NCI-H524 treated with DMSO at 0.1 percent for 48 hours (cell line): ENCODE measurements at regions not wholly inside any gene's neighbourhood (a gene's known extent, or its start where the extent isn't known, plus 50 kb on each side); places are given as distances from the start of the nearest gene placed in this dataset.

Experiments used
- DNase-seq: peaks from one replicate; lab custom pipeline; 2025; lab: John Stamatoyannopoulos, UW

DNA sequence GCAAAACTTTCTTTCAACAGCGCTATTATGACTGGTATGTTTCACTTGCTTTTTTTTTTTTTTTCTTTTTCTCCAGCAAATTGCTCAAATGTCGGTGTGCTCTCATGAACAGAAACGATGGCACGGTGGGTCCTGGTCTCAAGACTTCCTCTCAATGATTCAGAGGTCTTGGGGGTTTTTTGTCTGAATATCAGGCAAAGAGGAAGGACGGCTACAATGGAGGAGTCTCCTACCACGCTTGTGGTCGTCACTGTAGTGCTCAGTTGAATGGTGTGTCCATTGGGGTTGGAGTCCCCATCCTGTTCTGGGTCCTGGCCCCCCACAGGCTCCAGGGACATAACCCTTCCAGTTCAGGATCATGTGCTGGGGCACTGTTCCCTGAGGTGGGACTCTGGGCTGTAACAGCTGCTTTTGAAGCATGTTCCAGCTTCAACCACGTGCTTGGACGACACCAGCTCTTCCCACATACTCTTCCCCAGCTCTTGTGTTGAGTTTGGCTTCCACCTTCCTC is 266.7 kb upstream of the KLF6 start:
- no peak for DNase-seq

GRCh38 chr10:4051011-4051640 is 266.1 kb upstream of the KLF6 start:
- no peak for DNase-seq

- DNase-seq, result no peak
Observed at GRCh38 chr10:4050061-4050460, 265.1 kb upstream of the KLF6 start.

GRCh38 chr10:4049348-4049747 is 264.3 kb upstream of the KLF6 start:
- DNase-seq, result no peak

- no peak for DNase-seq
Observed at GRCh38 chr10:4048236-4048864, 263.3 kb upstream of the KLF6 start.

DNA sequence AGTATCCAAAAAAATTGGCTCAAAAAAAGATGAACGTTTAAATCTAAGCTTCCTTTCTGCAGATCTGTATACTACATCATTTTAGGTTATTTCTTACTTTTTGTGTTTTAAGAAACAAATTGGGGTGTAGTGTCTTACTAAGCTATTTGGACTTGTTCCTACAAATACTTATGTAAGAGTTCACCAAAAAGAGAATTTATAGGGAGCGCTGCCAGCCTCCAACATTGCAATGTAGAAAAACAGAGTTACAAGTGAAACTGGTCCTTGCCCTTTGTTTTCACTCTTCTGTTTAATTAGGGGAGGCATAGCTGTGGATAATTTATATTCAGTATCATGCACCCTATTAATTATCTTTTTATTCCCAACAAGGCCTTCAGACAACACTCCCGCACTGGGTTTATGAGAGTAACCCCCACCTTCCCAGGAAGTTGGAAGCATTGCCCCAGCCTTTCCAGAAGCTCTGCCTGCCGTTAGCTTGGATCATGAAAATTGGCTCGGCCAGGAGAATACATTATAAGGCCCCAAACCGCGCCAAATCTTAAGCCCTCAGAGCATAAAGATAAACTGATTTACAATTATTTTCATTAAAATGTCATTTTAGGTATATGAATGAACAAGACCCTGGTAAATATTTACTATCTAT is 261.8 kb upstream of the KLF6 start:
- no peak for DNase-seq

- DNase-seq, result no peak
Observed at GRCh38 chr10:4046030-4046429, 261.0 kb upstream of the KLF6 start.

- no peak for DNase-seq
Observed at GRCh38 chr10:4043897-4044665, 259.1 kb upstream of the KLF6 start.

- DNase-seq, result no peak
Observed at GRCh38 chr10:4041635-4042034, 256.6 kb upstream of the KLF6 start.

DNA sequence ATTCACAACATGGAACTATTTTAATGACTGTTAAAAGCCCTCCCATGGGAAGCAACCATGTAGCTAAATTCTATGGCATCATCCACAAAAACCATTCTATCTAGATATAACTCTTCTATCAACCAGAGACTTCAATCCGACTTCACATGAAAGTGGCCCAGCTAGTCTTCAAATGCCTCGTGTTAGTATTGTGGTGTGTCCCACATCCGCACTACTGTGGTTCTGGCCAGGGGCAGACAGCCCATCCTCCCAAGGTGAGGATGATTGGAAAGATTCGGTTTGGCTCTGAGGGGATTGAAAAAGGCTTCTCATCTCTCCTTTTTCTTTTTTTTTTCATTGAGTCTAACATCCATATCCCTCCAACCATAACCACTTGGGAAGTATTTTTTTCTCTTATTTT is 253.0 kb upstream of the KLF6 start:
- DNase-seq, result no peak

GRCh38 chr10:4035599-4035945 is 250.6 kb upstream of the KLF6 start:
- no peak for DNase-seq

- DNase-seq, result no peak
Observed at GRCh38 chr10:4034907-4035598, 250.0 kb upstream of the KLF6 start.

DNA sequence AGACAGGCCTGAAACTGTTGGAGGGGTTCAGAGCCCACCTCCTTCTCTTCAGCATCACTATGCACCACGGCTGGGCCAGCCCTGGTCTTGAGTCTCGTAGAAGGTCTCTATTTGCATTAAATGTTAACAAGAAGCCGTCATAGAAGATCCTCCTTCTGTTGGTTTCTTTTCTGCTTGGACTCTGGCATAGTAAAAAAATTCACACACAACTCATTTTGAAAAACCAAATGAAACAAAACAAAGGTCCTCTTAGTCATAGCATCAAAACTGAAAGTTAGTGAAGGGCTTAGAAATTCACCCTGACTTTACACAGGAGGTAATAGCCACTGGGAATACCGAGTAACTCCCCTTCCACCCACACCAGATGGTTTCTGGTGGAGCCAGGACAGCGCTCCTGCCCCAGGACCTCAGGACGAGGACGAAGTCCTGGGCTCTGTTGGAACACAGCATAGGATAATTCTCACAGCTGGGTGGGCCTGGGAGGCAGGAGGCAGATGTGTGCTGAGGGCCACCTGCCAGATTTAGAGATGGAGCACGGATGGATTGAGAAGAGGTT is 248.4 kb upstream of the KLF6 start:
- no peak for DNase-seq

- DNase-seq, result no peak
Observed at GRCh38 chr10:4029866-4030265, 244.9 kb upstream of the KLF6 start.

- DNase-seq, result no peak
Observed at GRCh38 chr10:4028854-4029583, 244.0 kb upstream of the KLF6 start.

GRCh38 chr10:4028027-4028471 is 243.0 kb upstream of the KLF6 start:
- DNase-seq, result no peak

DNA sequence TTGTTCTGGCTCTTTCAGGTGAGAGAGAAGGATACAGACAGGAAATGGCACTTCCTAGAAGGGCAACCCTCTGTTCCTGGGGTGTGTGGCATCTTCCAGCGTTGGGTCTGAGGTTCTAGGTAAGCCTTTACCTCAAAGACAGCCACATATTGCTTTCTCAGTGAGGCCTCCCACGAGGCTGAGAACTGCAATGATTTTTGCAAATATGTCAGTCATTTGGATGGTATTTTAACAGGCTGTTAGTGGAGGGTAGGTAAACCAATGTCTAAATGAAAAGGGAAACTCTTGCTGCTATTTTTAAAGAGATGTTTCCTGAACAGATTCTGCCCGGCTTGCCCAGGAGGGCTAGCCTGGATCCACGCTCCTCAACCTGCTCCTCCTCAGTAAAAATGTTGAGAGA is 240.3 kb upstream of the KLF6 start:
- DNase-seq, result no peak

- no peak for DNase-seq
Observed at GRCh38 chr10:4024516-4025245, 239.7 kb upstream of the KLF6 start.

- no peak for DNase-seq
Observed at GRCh38 chr10:4024027-4024426, 239.0 kb upstream of the KLF6 start.

- DNase-seq, result no peak
Observed at GRCh38 chr10:4022473-4022872, 237.5 kb upstream of the KLF6 start.
